ENCODE measurements at regions not wholly inside any gene's neighbourhood (a gene's known extent, or its start where the extent isn't known, plus 50 kb on each side); places are given as distances from the start of the nearest gene placed in this dataset.
A peak's percentile ranks its signal among the peaks of the same experiment; 100 is the strongest.

GRCh38 chr17:69761767-69762321, 313.2 kb upstream of the KCNJ16 start:
- Histone ChIP-seq H3K79me2 (ENCODE audit: insufficient read depth, low read length) (no peaks in the 10 kb centered on the region), H3K27ac (ENCODE audit: low read depth, low read length) (peak overlapping the region; percentile 79), H4K20me1 (ENCODE audit: insufficient read depth, low read length) (no peaks in the 10 kb centered on the region), H2AFZ (ENCODE audit: low read depth, low read length) (peak overlapping the region; percentile 43), H3K4me3 (ENCODE audit: insufficient read depth, low read depth, low read length) (peak overlapping the region; percentile 5), H3K9ac (ENCODE audit: low read length) (peak overlapping the region; percentile 47), H3K36me3 (ENCODE audit: insufficient read depth, low read length) (no peaks in the 10 kb centered on the region), H3K9me3 (ENCODE audit: insufficient read depth, low read depth, low read length) (no peaks in the 10 kb centered on the region), H3K4me2 (ENCODE audit: low read length) (peak overlapping the region; percentile 74), H3K27me3 (ENCODE audit: insufficient read depth, low read length) (no peaks in the 10 kb centered on the region), H3K4me1 (ENCODE audit: insufficient read depth, low read length) (peaks cover 14% of the 10 kb centered on the region)
- H3K4me1 Mint-ChIP-seq (ENCODE audit: low read depth, unreplicated experiment) = peaks cover 32% of the 10 kb centered on the region
- H3K27ac Mint-ChIP-seq (ENCODE audit: unreplicated experiment) = peak overlapping the region; percentile 67
- H3K9me3 Mint-ChIP-seq (ENCODE audit: unreplicated experiment) = no peaks in the 10 kb centered on the region
- H3K27me3 Mint-ChIP-seq (ENCODE audit: low read depth, unreplicated experiment) = no peaks in the 10 kb centered on the region
- peak; percentile 97 for DNase-seq (ENCODE audit: low read depth)
- FAIRE-seq = peak; percentile 93
- H3K4me3 Mint-ChIP-seq (ENCODE audit: unreplicated experiment) = no peak overlapping the region
- TF ChIP-seq EZH2 (IDR thresholded peaks at IDR 0.05; ENCODE audit: insufficient read depth, low read length) (no peak), CTCF (IDR thresholded peaks at IDR 0.05; ENCODE audit: insufficient read depth, low read depth, low read length) (no peak)
- no peaks in the 10 kb centered on the region for H3K36me3 Mint-ChIP-seq (ENCODE audit: low read depth, unreplicated experiment)

- Histone ChIP-seq H3K79me2 (ENCODE audit: insufficient read depth, low read length) (no peaks in the 10 kb centered on the region), H4K20me1 (ENCODE audit: insufficient read depth, low read length) (no peaks in the 10 kb centered on the region), H3K9ac (ENCODE audit: low read length) (peak overlapping the region; percentile 45), H2AFZ (ENCODE audit: low read depth, low read length) (no peak overlapping the region), H3K36me3 (ENCODE audit: insufficient read depth, low read length) (no peaks in the 10 kb centered on the region), H3K27ac (ENCODE audit: low read depth, low read length) (peak overlapping the region; percentile 79), H3K4me1 (ENCODE audit: insufficient read depth, low read length) (peaks cover 14% of the 10 kb centered on the region), H3K4me3 (ENCODE audit: insufficient read depth, low read depth, low read length) (no peak overlapping the region), H3K4me2 (ENCODE audit: low read length) (peak overlapping the region; percentile 74), H3K27me3 (ENCODE audit: insufficient read depth, low read length) (no peaks in the 10 kb centered on the region), H3K9me3 (ENCODE audit: insufficient read depth, low read depth, low read length) (no peaks in the 10 kb centered on the region)
- H3K4me1 Mint-ChIP-seq (ENCODE audit: low read depth, unreplicated experiment) = peaks cover 32% of the 10 kb centered on the region
- FAIRE-seq (no peak), DNase-seq (ENCODE audit: low read depth) (peak; percentile 38)
- H3K9me3 Mint-ChIP-seq (ENCODE audit: unreplicated experiment) = no peaks in the 10 kb centered on the region
- no peaks in the 10 kb centered on the region for H3K27me3 Mint-ChIP-seq (ENCODE audit: low read depth, unreplicated experiment)
- no peaks in the 10 kb centered on the region for H3K36me3 Mint-ChIP-seq (ENCODE audit: low read depth, unreplicated experiment)
- no peak for TF ChIP-seq EZH2 (IDR thresholded peaks at IDR 0.05; ENCODE audit: insufficient read depth, low read length)
- no peak for TF ChIP-seq CTCF (IDR thresholded peaks at IDR 0.05; ENCODE audit: insufficient read depth, low read depth, low read length)
- peak overlapping the region; percentile 67 for H3K27ac Mint-ChIP-seq (ENCODE audit: unreplicated experiment)
- no peak overlapping the region for H3K4me3 Mint-ChIP-seq (ENCODE audit: unreplicated experiment)
Measured at GRCh38 chr17:69762359-69762758, 312.7 kb upstream of the KCNJ16 start.

GRCh38 chr17:69762766-69763165, 312.3 kb upstream of the KCNJ16 start:
- no peaks in the 10 kb centered on the region for H3K9me3 Mint-ChIP-seq (ENCODE audit: unreplicated experiment)
- DNase-seq (ENCODE audit: low read depth) (no peak), FAIRE-seq (no peak)
- Histone ChIP-seq H3K79me2 (ENCODE audit: insufficient read depth, low read length) (no peaks in the 10 kb centered on the region), H3K4me3 (ENCODE audit: insufficient read depth, low read depth, low read length) (no peak overlapping the region), H3K4me2 (ENCODE audit: low read length) (peak overlapping the region; percentile 74), H3K9me3 (ENCODE audit: insufficient read depth, low read depth, low read length) (no peaks in the 10 kb centered on the region), H3K27ac (ENCODE audit: low read depth, low read length) (peak overlapping the region; percentile 79), H3K9ac (ENCODE audit: low read length) (peak overlapping the region; percentile 45), H2AFZ (ENCODE audit: low read depth, low read length) (no peak overlapping the region), H3K4me1 (ENCODE audit: insufficient read depth, low read length) (peaks cover 14% of the 10 kb centered on the region), H3K27me3 (ENCODE audit: insufficient read depth, low read length) (no peaks in the 10 kb centered on the region), H4K20me1 (ENCODE audit: insufficient read depth, low read length) (no peaks in the 10 kb centered on the region), H3K36me3 (ENCODE audit: insufficient read depth, low read length) (no peaks in the 10 kb centered on the region)
- peak overlapping the region; percentile 67 for H3K27ac Mint-ChIP-seq (ENCODE audit: unreplicated experiment)
- H3K4me1 Mint-ChIP-seq (ENCODE audit: low read depth, unreplicated experiment) = peaks cover 32% of the 10 kb centered on the region
- H3K27me3 Mint-ChIP-seq (ENCODE audit: low read depth, unreplicated experiment) = no peaks in the 10 kb centered on the region
- no peak overlapping the region for H3K4me3 Mint-ChIP-seq (ENCODE audit: unreplicated experiment)
- no peaks in the 10 kb centered on the region for H3K36me3 Mint-ChIP-seq (ENCODE audit: low read depth, unreplicated experiment)
- TF ChIP-seq CTCF (IDR thresholded peaks at IDR 0.05; ENCODE audit: insufficient read depth, low read depth, low read length) (no peak), EZH2 (IDR thresholded peaks at IDR 0.05; ENCODE audit: insufficient read depth, low read length) (no peak)

Measured in astrocyte (in vitro differentiated cells and primary cell).